Endothelial cell of umbilical vein (primary cell): ENCODE measurements at regions not wholly inside any gene's neighbourhood (a gene's known extent, or its start where the extent isn't known, plus 50 kb on each side); places are given as distances from the start of the nearest gene placed in this dataset.

Experiments
- BruUV-seq: library from RNA; stranded (reverse); fragments of 400-500 nt; replicated peaks from 2 replicates; lab custom pipeline; 2021; lab: Mats Ljungman, UMichigan
- CTCF ChIA-PET: fragments of 300-600, 350-600 bp; sonication (Branson Sonifier 250); formaldehyde crosslinking; loops from one replicate; lab custom pipeline; 2021; ENCODE audit warnings: antibody characterized with exemption, inconsistent platforms; lab: Charles Lee
- POLR2A ChIA-PET: fragments of 300-600, 350-600 bp; sonication (Branson Sonifier 250); formaldehyde crosslinking; loops from one replicate; lab custom pipeline; 2021; ENCODE audit warnings: antibody characterized with exemption, inconsistent platforms; lab: Charles Lee
- DNase-seq: peaks from one replicate; pipeline ENCODE4 v3.0.0-alpha.2; 2011; ENCODE audit warnings: low read depth, low spot score
- FAIRE-seq: peaks from 2 replicates; lab custom pipeline; 2011; peaks lifted over from hg19 to GRCh38; lab: Jason Lieb, UNC
- H2AFZ ChIP-seq: 2 replicates; pipeline ENCODE4 v1.6.0; 2012; ENCODE audit warnings: low read depth, low read length, control low read depth, inconsistent platforms
- H3K27ac ChIP-seq: 2 replicates; pipeline ENCODE4 v1.5.1; 2011; ENCODE audit warnings: low read depth, mild to moderate bottlenecking, control low read depth, low read length, moderate library complexity; ENCODE audit not compliant: insufficient read depth
- H3K27me3 ChIP-seq, 2 experiments: 2 replicates each; pipeline versions ENCODE4 v1.6.0 to v1.6.1; 2011; ENCODE audit warnings: low read length in 2 of 2, mixed read lengths in 1 of 2; ENCODE audit not compliant: control insufficient read depth in 2 of 2, insufficient read depth in 2 of 2
- H3K36me3 ChIP-seq, 2 experiments: 2 replicates in 1 of 2; 3 replicates in 1 of 2; pipeline ENCODE4 v1.5.1; 2011; ENCODE audit warnings: low read length in 2 of 2, mild to moderate bottlenecking in 1 of 2, moderate library complexity in 1 of 2; ENCODE audit not compliant: control insufficient read depth in 2 of 2, insufficient read depth in 2 of 2; ENCODE audit errors: extremely low read depth in 1 of 2
- H3K4me1 ChIP-seq: 3 replicates; pipeline ENCODE4 v1.5.1; 2011; ENCODE audit warnings: mild to moderate bottlenecking, low read length; ENCODE audit not compliant: control insufficient read depth, insufficient read depth; ENCODE audit errors: extremely low read depth
- H3K4me2 ChIP-seq: 2 replicates; pipeline ENCODE4 v1.6.1; 2011; ENCODE audit warnings: low read length, control low read depth, mixed read lengths; ENCODE audit not compliant: insufficient read depth
- H3K4me3 ChIP-seq, 3 experiments: fragments of 200-600 bp in 1 of 3; sonication (generic), shearing (Covaris generic) in 1 of 3; replicated peaks in 1 of 3; 2 replicates each; pipeline ENCODE4 v1.5.1; 2011 to 2016; ENCODE audit warnings: control low read depth in 3 of 3, low read length in 3 of 3, mild to moderate bottlenecking in 2 of 3, inconsistent platforms in 1 of 3, low read depth in 1 of 3, moderate library complexity in 1 of 3; ENCODE audit not compliant: insufficient read depth in 1 of 3
- H3K79me2 ChIP-seq: 2 replicates; pipeline ENCODE4 v1.6.0; 2012; ENCODE audit warnings: low read length, inconsistent platforms; ENCODE audit not compliant: control insufficient read depth, insufficient read depth
- H3K9ac ChIP-seq: replicated peaks from 2 replicates; pipeline ENCODE3; 2011; ENCODE audit warnings: low read length, control low read depth; ENCODE audit not compliant: insufficient read depth; ENCODE audit errors: extremely low read depth
- H3K9me1 ChIP-seq: replicated peaks from 3 replicates; pipeline ENCODE4 v1.6.0; 2011; ENCODE audit warnings: mild to moderate bottlenecking, low read length; ENCODE audit not compliant: control insufficient read depth, insufficient read depth; ENCODE audit errors: extremely low read depth
- H3K9me3 ChIP-seq: replicated peaks from 2 replicates; pipeline ENCODE4 v1.5.1; 2012; ENCODE audit warnings: low read length, inconsistent platforms; ENCODE audit not compliant: control insufficient read depth, insufficient read depth
- H4K20me1 ChIP-seq: replicated peaks from 2 replicates; pipeline ENCODE3; 2011; ENCODE audit warnings: mild to moderate bottlenecking, low read length; ENCODE audit not compliant: control insufficient read depth, insufficient read depth; ENCODE audit errors: extremely low read depth
- EZH2 ChIP-seq: IDR thresholded peaks from 2 replicates; pipeline ENCODE4 v1.6.1; 2012; ENCODE audit warnings: borderline replicate concordance, low read depth, mild to moderate bottlenecking, moderate library complexity, low read length, inconsistent platforms; ENCODE audit not compliant: severe bottlenecking
- FOS ChIP-seq: IDR thresholded peaks from 2 replicates; pipeline ENCODE4 v1.6.1; 2011; ENCODE audit warnings: mild to moderate bottlenecking, low read length, moderate library complexity, borderline replicate concordance; ENCODE audit not compliant: insufficient read depth
- GATA2 ChIP-seq: IDR thresholded peaks from 2 replicates; pipeline ENCODE4 v1.7.0; 2011; ENCODE audit warnings: low read depth, mild to moderate bottlenecking, moderate library complexity, mixed read lengths, low read length; ENCODE audit not compliant: insufficient read length, insufficient read depth
- JUN ChIP-seq: IDR thresholded peaks from 2 replicates; pipeline ENCODE4 v1.6.1; 2011; ENCODE audit warnings: borderline replicate concordance, low read depth; ENCODE audit not compliant: insufficient read length, insufficient read depth
- MYC ChIP-seq: IDR thresholded peaks from one replicate; pipeline ENCODE4 v1.6.1; 2011; ENCODE audit warnings: mild to moderate bottlenecking, low read depth, low read length
- POLR2A ChIP-seq: IDR thresholded peaks from 2 replicates; pipeline ENCODE4 v1.6.1; 2012; ENCODE audit warnings: low read depth, mild to moderate bottlenecking, control low read depth, low read length
- POLR2AphosphoS5 ChIP-seq: IDR thresholded peaks from 2 replicates; pipeline ENCODE4 v1.6.1; 2012; ENCODE audit warnings: low read depth, mild to moderate bottlenecking, control low read depth, low read length, moderate library complexity; ENCODE audit not compliant: insufficient read depth
- dilution Hi-C: fragments of 300-500 bp; cut with MboI; formaldehyde crosslinking; loops from one replicate; pipeline ENCODE4 v1.15.0; 2019; ENCODE audit warnings: low sequenced_read_pairs; ENCODE audit not compliant: extremely low pct_ligation_motif_present
- intact Hi-C: fragments of 100-400 bp; cut with micrococcal nuclease; formaldehyde crosslinking; loops from one replicate; pipeline ENCODE4 v1.10.0; 2022
- TF ChIP-seq, protein P1 (sequence below), 2 donors: IDR thresholded peaks; 1 replicate in 1 of 2; 2 replicates in 1 of 2; pipeline ENCODE4 v1.5.1; 2011; ENCODE audit warnings: low read length in 2 of 2, mild to moderate bottlenecking in 2 of 2, moderate library complexity in 2 of 2, control low read depth in 1 of 2, inconsistent platforms in 1 of 2, low read depth in 1 of 2; ENCODE audit not compliant: insufficient read depth in 1 of 2; ENCODE audit errors: extremely low read depth in 1 of 2
- TF ChIP-seq, protein P2 (sequence below): IDR thresholded peaks from 2 replicates; pipeline ENCODE4 v1.6.1; 2011; ENCODE audit not compliant: insufficient read depth, insufficient read length

DNA sequence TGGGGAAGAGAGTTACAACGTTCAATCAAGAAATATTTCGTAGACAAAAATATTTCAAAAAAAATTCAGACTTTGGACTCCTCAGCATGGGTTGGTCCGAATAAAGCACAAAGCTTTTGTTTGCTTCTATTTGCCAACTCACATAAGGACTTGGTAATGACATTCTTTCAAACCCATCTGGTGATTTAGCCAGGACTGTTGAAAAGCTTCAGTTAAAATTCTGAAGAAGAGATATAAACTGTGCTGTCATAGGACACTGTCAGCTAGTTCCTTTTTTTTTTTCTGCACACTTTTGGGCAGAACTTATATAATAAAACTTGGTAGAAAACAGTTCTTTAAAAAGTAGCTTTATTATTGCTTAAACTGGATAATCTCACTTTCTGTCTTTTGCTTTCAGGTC, 660.8 kb upstream of the SGO1 start:
- Histone ChIP-seq H3K79me2 (no peaks in the 10 kb centered on the region), H4K20me1 (no peaks in the 10 kb centered on the region), H2AFZ (no peak overlapping the region), H3K9me3 (no peaks in the 10 kb centered on the region), H3K9ac (no peak overlapping the region), H3K27ac (no peak overlapping the region), H3K36me3 (no peaks in the 10 kb centered on the region), H3K27me3 (no peaks in the 10 kb centered on the region), H3K4me3 (no peak overlapping the region), H3K4me2 (no peak overlapping the region), H3K9me1 (no peaks in the 10 kb centered on the region), H3K4me1 (no peaks in the 10 kb centered on the region)
- DNase-seq (no peak), FAIRE-seq (no peak)
- intact Hi-C loops (no loop called here), dilution Hi-C loops (no loop called here)
- TF ChIP-seq MYC = no peak
- TF ChIP-seq, protein P1, sequence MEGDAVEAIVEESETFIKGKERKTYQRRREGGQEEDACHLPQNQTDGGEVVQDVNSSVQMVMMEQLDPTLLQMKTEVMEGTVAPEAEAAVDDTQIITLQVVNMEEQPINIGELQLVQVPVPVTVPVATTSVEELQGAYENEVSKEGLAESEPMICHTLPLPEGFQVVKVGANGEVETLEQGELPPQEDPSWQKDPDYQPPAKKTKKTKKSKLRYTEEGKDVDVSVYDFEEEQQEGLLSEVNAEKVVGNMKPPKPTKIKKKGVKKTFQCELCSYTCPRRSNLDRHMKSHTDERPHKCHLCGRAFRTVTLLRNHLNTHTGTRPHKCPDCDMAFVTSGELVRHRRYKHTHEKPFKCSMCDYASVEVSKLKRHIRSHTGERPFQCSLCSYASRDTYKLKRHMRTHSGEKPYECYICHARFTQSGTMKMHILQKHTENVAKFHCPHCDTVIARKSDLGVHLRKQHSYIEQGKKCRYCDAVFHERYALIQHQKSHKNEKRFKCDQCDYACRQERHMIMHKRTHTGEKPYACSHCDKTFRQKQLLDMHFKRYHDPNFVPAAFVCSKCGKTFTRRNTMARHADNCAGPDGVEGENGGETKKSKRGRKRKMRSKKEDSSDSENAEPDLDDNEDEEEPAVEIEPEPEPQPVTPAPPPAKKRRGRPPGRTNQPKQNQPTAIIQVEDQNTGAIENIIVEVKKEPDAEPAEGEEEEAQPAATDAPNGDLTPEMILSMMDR (IDR thresholded peaks at IDR 0.05; ENCODE audit: extremely low read depth in 1 of 2, insufficient read depth in 1 of 2, low read depth in 1 of 2, low read length in 2 of 2) = no peak
- no peak for TF ChIP-seq GATA2
- TF ChIP-seq JUN = no peak
- TF ChIP-seq POLR2AphosphoS5 = no peak
- TF ChIP-seq, protein P2, sequence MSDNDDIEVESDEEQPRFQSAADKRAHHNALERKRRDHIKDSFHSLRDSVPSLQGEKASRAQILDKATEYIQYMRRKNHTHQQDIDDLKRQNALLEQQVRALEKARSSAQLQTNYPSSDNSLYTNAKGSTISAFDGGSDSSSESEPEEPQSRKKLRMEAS = no peak
- no peak for TF ChIP-seq FOS
- no peak for TF ChIP-seq EZH2
- no peak for TF ChIP-seq POLR2A
- no TSS peak for BruUV-seq
- ChIA-PET POLR2A (no interaction called here), CTCF (interaction anchor here (0.9 kb wide), 1 partner anchor 32 kb away, joined by 3 read pairs; no protein-coding TSS in a partner anchor)
